ENCODE measurements at regions not wholly inside any gene's neighbourhood (a gene's known extent, or its start where the extent isn't known, plus 50 kb on each side); places are given as distances from the start of the nearest gene placed in this dataset.

DNA sequence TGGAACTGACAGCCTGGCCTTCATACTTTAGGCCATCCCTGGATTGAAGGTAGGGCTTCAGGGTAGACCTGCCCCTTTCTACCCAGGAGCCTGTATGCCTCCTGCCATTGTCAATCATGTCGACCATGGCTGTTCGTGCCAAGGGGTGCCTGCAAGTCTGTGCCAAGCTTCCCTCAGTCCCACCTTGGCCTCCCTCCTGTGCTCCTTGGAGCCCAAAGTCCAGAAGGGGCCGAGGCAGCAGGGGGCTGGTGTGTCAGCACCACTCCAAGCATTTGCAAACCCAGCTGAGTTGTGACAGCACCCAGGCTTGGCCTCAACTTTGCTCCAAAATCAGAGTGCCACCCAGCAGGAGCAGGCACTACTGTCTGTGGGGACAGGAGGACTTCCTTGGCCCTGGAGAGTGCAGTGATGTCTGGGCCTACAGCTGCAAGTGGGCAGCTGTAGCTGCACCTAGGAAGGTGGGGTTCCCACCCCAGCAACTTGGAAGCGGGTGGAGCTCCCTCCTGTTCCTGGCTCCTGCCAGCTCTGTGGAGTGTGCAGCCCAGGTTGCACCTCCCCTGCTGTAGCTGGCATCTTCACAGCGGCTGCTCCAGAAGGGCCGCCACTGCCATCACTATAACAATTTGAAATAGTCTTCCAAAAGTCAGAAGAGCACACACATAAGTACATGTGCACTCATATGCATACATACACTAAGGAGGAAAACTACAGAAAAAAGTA lies 1719.3 kb downstream of the HACE1 start:
- TF ChIP-seq, protein P1, sequence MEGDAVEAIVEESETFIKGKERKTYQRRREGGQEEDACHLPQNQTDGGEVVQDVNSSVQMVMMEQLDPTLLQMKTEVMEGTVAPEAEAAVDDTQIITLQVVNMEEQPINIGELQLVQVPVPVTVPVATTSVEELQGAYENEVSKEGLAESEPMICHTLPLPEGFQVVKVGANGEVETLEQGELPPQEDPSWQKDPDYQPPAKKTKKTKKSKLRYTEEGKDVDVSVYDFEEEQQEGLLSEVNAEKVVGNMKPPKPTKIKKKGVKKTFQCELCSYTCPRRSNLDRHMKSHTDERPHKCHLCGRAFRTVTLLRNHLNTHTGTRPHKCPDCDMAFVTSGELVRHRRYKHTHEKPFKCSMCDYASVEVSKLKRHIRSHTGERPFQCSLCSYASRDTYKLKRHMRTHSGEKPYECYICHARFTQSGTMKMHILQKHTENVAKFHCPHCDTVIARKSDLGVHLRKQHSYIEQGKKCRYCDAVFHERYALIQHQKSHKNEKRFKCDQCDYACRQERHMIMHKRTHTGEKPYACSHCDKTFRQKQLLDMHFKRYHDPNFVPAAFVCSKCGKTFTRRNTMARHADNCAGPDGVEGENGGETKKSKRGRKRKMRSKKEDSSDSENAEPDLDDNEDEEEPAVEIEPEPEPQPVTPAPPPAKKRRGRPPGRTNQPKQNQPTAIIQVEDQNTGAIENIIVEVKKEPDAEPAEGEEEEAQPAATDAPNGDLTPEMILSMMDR (IDR thresholded peaks at IDR 0.05; ENCODE audit: low read depth, low read length), result no peak
- no peak for TF ChIP-seq EZH2phosphoT487 (IDR thresholded peaks at IDR 0.05; ENCODE audit: low read depth)
